GM19468 (cell line): ENCODE measurements at regions not wholly inside any gene's neighbourhood (a gene's known extent, or its start where the extent isn't known, plus 50 kb on each side); places are given as distances from the start of the nearest gene placed in this dataset.

Experiments
- ATAC-seq: cut with Tn5 transposase; IDR thresholded peaks from one replicate; pipeline ENCODE4 v1.9.1; 2021; ENCODE audit warnings: mild to moderate bottlenecking, moderate library complexity, moderate number of reproducible peaks; ENCODE audit not compliant: unreplicated experiment; ENCODE audit errors: extremely low read depth

GRCh38 chr2:176495826-176496225 lies 226.6 kb downstream of the MTX2 start:
- ATAC-seq: no peak

DNA sequence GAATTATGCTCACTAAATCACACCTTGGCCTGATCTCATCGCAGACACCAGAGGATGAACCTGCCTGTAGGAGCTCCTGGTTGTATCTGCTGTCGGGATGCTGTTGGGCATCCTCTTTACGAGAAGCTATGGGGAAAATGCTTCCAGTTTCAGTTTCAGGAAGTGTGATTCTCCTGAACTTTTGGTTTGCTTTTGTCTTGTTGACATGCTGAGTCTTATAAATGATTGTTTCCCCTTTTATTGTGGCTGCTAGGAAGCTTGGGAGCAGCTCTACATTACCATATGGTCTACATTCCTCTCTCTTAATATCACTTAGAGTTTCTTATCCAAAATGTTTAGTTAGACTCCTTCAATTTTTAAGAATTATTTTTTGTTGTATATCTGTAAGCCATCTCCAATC lies 227.5 kb downstream of the MTX2 start:
- no peak for ATAC-seq

DNA sequence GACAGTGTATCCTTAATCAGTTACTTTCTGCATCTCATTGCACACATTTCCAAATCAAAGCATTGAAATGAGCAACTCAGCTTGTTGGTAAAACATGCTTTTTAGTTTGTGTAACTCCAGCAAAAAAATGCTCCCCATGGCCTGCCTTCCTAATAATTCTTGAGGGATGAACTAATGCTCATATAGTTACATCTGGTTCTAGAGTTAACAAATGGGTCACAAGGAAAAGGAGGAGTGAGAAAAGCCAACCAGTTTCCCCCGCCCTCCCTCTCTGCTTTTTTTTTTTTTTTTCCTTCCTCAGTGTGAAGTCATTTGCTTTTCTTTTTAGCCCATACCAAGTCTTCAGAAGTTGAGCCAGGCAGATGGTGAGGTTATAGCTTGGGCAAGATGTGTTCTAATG lies 231.7 kb downstream of the MTX2 start:
- ATAC-seq: no peak

DNA sequence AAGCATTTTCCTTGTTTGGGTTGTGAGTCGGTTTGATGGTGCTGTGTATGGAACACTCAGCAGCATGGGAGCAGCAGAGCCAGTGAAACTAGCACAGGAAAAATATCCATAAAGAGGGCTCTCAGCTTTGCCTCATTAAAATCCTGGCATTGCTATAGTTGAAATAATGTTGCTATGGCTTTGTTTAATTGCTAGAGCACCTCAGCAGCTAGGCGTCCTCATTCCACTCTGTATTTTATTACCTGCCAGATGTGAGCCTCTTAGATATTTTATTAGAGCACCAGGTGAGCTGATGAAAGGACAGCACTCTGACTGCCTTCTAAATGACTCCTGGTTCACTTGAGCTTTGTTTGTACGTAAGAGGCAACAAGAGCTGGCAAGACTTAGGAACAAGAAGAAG lies 232.4 kb downstream of the MTX2 start:
- no peak for ATAC-seq

DNA sequence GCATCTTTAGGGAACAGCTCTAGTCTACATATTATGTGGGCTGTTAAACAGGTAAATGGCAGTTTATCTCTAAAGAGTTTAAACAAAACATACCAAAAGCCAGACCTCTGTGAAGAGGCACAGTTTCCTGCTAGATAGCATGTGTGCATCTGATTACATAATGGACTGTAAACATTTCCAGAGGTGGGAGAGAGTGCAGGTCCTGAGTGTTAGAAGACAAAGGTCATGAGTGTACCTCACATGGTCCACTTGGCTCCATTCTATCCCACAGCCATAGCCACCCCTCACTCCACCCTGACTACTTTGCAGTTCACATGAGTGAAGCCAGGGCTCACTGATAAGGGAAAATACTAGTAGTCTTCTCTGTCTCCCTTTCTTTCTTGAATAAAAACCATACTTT lies 233.4 kb downstream of the MTX2 start:
- no peak for ATAC-seq

- ATAC-seq: no peak
These were observed 234.5 kb downstream of the MTX2 start for GRCh38 chr2:176503776-176504175.

GRCh38 chr2:176504440-176504839 lies 235.2 kb downstream of the MTX2 start:
- ATAC-seq: no peak

DNA sequence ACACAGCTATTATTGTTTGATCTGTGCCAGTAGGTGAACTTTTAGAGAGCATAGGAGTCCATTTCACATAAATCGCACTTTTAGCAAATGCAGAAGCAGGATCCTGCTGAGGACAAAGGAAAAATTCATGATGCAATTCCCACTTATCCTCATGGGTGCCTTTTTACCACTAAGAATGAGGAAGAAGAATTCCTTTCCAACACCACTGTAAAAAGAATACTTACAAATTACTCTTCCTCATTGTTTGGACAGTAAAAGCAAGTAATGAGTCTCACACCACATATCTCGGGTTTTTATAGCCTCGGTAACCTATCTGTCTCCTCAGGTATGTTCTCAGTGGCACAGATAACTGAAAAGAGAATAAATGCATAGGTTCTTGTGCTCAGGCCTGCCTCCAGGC lies 238.5 kb downstream of the MTX2 start:
- ATAC-seq: no peak

DNA sequence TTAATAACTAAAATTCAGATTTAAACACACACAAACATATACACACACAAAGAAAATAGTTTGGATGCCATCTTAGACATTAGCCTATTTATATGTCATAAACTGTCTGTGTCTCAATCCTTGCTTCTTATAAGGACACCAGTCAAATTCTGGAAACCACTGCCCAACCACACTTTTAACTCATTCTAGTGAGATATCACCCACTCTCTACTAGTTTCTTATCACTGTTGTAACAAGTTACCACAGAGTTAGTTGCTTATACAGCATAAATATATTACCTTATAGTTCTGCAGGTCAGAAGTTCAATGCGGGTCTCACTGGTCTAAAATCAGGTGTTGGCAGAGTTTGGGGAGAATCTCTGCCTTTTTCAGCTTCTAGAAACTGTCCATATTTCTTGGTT lies 239.1 kb downstream of the MTX2 start:
- no peak for ATAC-seq

GRCh38 chr2:176508984-176509740 lies 239.9 kb downstream of the MTX2 start:
- ATAC-seq: no peak

DNA sequence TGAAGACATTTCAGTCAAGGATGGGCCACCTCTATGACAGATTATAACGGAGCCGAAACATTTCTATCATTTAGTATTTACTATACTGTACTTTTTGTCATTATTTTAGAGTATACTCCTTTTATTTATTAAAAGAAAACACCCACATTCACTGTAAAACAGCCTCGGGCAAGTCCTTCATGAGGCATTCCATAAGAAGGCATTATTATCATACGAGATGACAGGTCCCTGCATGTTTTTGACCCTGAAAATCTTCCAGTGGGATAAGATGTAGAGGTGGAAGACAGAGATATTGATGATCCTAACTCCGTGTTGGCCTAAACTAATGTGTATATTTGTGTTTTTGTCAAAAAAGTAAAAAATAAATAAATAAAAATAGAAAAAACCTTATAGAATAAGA lies 245.0 kb downstream of the MTX2 start:
- ATAC-seq: no peak

GRCh38 chr2:176514805-176515500 lies 245.7 kb downstream of the MTX2 start:
- no peak for ATAC-seq

DNA sequence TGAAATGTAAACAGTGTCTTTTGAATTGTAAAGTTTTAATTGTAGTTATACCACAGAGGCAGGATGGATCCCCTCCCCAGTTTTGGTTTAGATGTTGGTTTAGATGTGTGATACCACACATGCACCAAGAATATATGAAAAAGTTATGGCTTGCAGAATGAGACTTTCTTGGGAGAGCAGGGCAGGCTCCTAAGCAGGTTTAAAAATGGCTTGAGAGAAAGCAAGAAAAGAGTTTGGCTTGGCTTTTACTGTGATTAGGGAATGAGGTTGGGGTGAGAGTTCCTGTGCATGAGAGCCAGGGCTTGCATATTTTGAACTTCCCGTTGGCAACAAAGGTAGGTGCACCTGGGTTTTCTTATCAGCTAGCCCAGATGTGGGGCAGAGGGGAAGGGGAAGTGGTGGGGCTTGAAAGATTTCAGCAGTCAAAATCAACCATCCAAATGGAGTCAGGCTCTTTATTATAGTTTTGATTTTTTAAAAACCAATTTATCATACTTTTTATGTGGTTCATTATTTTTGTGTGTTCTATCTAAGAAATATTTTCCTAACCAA lies 246.9 kb downstream of the MTX2 start:
- ATAC-seq: no peak

GRCh38 chr2:176518823-176519222 lies 249.6 kb downstream of the MTX2 start:
- ATAC-seq: no peak

- no peak for ATAC-seq
These were observed 252.8 kb downstream of the MTX2 start for GRCh38 chr2:176521878-176522670.

DNA sequence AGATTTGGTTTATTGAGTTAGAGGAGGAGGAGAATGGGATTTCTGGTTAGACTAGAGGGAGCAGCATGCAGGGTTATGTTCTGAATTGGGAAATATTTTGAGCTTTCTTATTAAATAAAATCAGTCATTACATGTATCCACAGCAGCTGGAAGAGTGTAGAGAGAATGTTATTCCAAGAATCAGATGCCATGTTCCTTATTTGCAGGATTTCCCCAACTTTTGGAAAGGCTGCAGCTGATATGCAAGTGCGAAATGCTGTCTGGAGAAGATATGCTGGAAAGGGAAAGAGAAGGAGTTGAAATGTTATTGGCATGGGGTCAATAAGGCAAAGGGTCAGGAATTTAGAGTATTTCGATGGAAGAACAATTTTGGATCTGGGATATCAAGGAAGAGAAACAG lies 255.8 kb downstream of the MTX2 start:
- ATAC-seq: no peak

- no peak for ATAC-seq
These were observed 258.0 kb downstream of the MTX2 start for GRCh38 chr2:176526995-176527901.

DNA sequence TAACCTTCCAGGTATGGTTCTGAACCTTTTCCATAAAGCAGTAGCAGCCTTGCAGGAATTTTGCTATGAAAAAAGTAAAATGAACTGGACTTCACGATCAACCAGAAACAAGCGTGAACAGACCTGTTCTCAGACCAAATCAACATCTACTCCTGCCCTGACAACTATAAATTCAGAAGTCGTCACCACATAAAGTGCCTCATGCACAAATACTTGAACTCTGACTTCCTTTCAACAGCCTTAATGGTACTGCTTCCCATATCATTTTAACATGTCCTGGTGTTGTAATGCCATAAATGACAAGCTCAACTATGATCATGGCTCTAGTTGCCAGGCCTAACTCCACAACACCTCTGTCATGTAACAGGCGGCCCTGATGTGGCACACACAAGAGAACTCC lies 262.4 kb downstream of the MTX2 start:
- no peak for ATAC-seq

- ATAC-seq: no peak
These were observed 264.4 kb downstream of the MTX2 start for GRCh38 chr2:176533505-176534193.
